CD4-positive, alpha-beta T cell treated with Interleukin-6 for 4 hours (primary cell): ENCODE measurements at regions not wholly inside any gene's neighbourhood (a gene's known extent, or its start where the extent isn't known, plus 50 kb on each side); places are given as distances from the start of the nearest gene placed in this dataset.

Experiments used
- DNase-seq: peaks from one replicate; pipeline ENCODE4 v3.0.0-alpha.2; 2020; ENCODE audit warnings: mixed read lengths

- peak; percentile 59 for DNase-seq
Measured at GRCh38 chr4:36394352-36394903, 113.0 kb downstream of the DTHD1 start.

- peak; percentile 65 for DNase-seq
Measured at GRCh38 chr4:36399762-36400353, 118.4 kb downstream of the DTHD1 start.

GRCh38 chr4:36402008-36402758 is 120.8 kb downstream of the DTHD1 start:
- DNase-seq = no peak

- no peak for DNase-seq
Measured at GRCh38 chr4:36411338-36411737, 129.9 kb downstream of the DTHD1 start.

GRCh38 chr4:36414248-36414647 is 132.8 kb downstream of the DTHD1 start:
- DNase-seq = no peak

- DNase-seq = no peak
Measured at GRCh38 chr4:36417146-36417545, 135.7 kb downstream of the DTHD1 start.

GRCh38 chr4:36420111-36420679 is 138.8 kb downstream of the DTHD1 start:
- DNase-seq = no peak

- DNase-seq = no peak
Measured at GRCh38 chr4:36422607-36423006, 141.2 kb downstream of the DTHD1 start.

GRCh38 chr4:36426741-36427140 is 145.3 kb downstream of the DTHD1 start:
- no peak for DNase-seq

GRCh38 chr4:36427696-36428095 is 146.3 kb downstream of the DTHD1 start:
- no peak for DNase-seq

- DNase-seq = no peak
Measured at GRCh38 chr4:36432586-36432985, 151.2 kb downstream of the DTHD1 start.

- no peak for DNase-seq
Measured at GRCh38 chr4:36439556-36439955, 158.1 kb downstream of the DTHD1 start.

- no peak for DNase-seq
Measured at GRCh38 chr4:36445480-36445879, 164.1 kb downstream of the DTHD1 start.

- DNase-seq = no peak
Measured at GRCh38 chr4:36446275-36446674, 164.9 kb downstream of the DTHD1 start.

GRCh38 chr4:36461344-36461743 is 179.9 kb downstream of the DTHD1 start:
- no peak for DNase-seq

GRCh38 chr4:36467670-36468069 is 186.3 kb downstream of the DTHD1 start:
- no peak for DNase-seq

- DNase-seq = no peak
Measured at GRCh38 chr4:36471903-36472302, 190.5 kb downstream of the DTHD1 start.

GRCh38 chr4:36476135-36476534 is 194.7 kb downstream of the DTHD1 start:
- DNase-seq = no peak

GRCh38 chr4:36477861-36478260 is 196.4 kb downstream of the DTHD1 start:
- no peak for DNase-seq

GRCh38 chr4:36485885-36486284 is 204.5 kb downstream of the DTHD1 start:
- no peak for DNase-seq

- no peak for DNase-seq
Measured at GRCh38 chr4:36489798-36490197, 208.4 kb downstream of the DTHD1 start.

- no peak for DNase-seq
Measured at GRCh38 chr4:36492041-36492440, 210.6 kb downstream of the DTHD1 start.

- no peak for DNase-seq
Measured at GRCh38 chr4:36492590-36492989, 211.2 kb downstream of the DTHD1 start.

- DNase-seq = no peak
Measured at GRCh38 chr4:36493251-36493650, 211.8 kb downstream of the DTHD1 start.
